Colonic mucosa (tissue), 4 donors: ENCODE measurements at regions not wholly inside any gene's neighbourhood (a gene's known extent, or its start where the extent isn't known, plus 50 kb on each side); places are given as distances from the start of the nearest gene placed in this dataset.
"Not testable (repeated sequence)": the region's sequence is repeated elsewhere in the genome, so short reads cannot be mapped to it uniquely, and the experiment has no call there.

Experiments
- DNase-seq: peaks from one replicate; pipeline ENCODE4 v3.0.0-alpha.2; 2020
- H3K27ac ChIP-seq: fragments of 200-600 bp; one replicate; pipeline ENCODE4 v1.8.0; 2021
- H3K27me3 ChIP-seq: fragments of 200-600 bp; one replicate; pipeline ENCODE4 v1.8.0; 2021
- H3K36me3 ChIP-seq: fragments of 200-600 bp; one replicate; pipeline ENCODE4 v1.8.0; 2021
- H3K4me1 ChIP-seq: fragments of 200-600 bp; one replicate; pipeline ENCODE4 v1.8.0; 2021; ENCODE audit warnings: mild to moderate bottlenecking
- H3K4me3 ChIP-seq: fragments of 200-600 bp; one replicate; pipeline ENCODE4 v1.8.0; 2021
- H3K9ac ChIP-seq, 2 donors: one replicate each; pipeline ENCODE4 v1.7.0; 2013; ENCODE audit warnings: control low read depth in 2 of 2, low read depth in 2 of 2, low read length in 2 of 2
- H3K9me3 ChIP-seq: fragments of 200-600 bp; one replicate; pipeline ENCODE4 v1.8.0; 2021
- CTCF ChIP-seq: fragments of 200-600 bp; IDR thresholded peaks from one replicate; pipeline ENCODE4 v1.8.0; 2022; ENCODE audit warnings: antibody characterized with exemption, mild to moderate bottlenecking
- intact Hi-C: fragments of 100-400 bp; cut with DNase I; formaldehyde crosslinking; loops from one replicate; pipeline ENCODE4 v1.14.1; 2022
- donor health status: healthy.
- donor health status: DM: no; HTN: no; CAD: no.
- donor health status: DM: no; HTN: no; CAD: no.

GRCh38 chr6:141877275-141877983 is 255.3 kb upstream of the GJE1 start:
- Histone ChIP-seq H3K36me3 (no peaks in the 10 kb centered on the region), H3K27me3 (no peaks in the 10 kb centered on the region), H3K9ac (no peak overlapping the region), H3K27ac (no peak overlapping the region), H3K4me1 (no peaks in the 10 kb centered on the region), H3K4me3 (no peak overlapping the region), H3K9me3 (no peaks in the 10 kb centered on the region)
- intact Hi-C loops = no loop called here
- TF ChIP-seq CTCF = no peak
- DNase-seq = no peak

- no peak overlapping the region for H3K27ac ChIP-seq
- H3K4me3 ChIP-seq = no peak overlapping the region
- DNase-seq = no peak
- intact Hi-C loops = no loop called here
- no peak overlapping the region for H3K9ac ChIP-seq
- H3K4me1 ChIP-seq = no peaks in the 10 kb centered on the region
- H3K9me3 ChIP-seq = no peaks in the 10 kb centered on the region
- no peaks in the 10 kb centered on the region for H3K27me3 ChIP-seq
- TF ChIP-seq CTCF = no peak
- H3K36me3 ChIP-seq = no peaks in the 10 kb centered on the region
Observed at GRCh38 chr6:141874930-141875602, 257.7 kb upstream of the GJE1 start.

- H3K9ac ChIP-seq, intact Hi-C loops, DNase-seq, H3K4me3 ChIP-seq, H3K9me3 ChIP-seq, H3K4me1 ChIP-seq, H3K27me3 ChIP-seq, H3K36me3 ChIP-seq, H3K27ac ChIP-seq: not testable (repeated sequence)
Observed at GRCh38 chr6:141869509-141869908, 263.2 kb upstream of the GJE1 start.

GRCh38 chr6:141867767-141868166 is 265.0 kb upstream of the GJE1 start:
- Histone ChIP-seq H3K27me3 (no peaks in the 10 kb centered on the region), H3K36me3 (no peaks in the 10 kb centered on the region), H3K9ac (no peak overlapping the region), H3K27ac (no peak overlapping the region), H3K4me1 (no peaks in the 10 kb centered on the region), H3K4me3 (no peak overlapping the region), H3K9me3 (no peaks in the 10 kb centered on the region)
- no peak for TF ChIP-seq CTCF
- no peak for DNase-seq
- intact Hi-C loops = no loop called here

GRCh38 chr6:141866731-141867497 is 265.8 kb upstream of the GJE1 start:
- TF ChIP-seq CTCF = no peak

More at GRCh38 chr6:141866731-141867497, 265.8 kb upstream of the GJE1 start:
- intact Hi-C loops = no loop called here
- H3K9me3 ChIP-seq = no peaks in the 10 kb centered on the region
- no peak overlapping the region for H3K4me3 ChIP-seq
- H3K27me3 ChIP-seq = no peaks in the 10 kb centered on the region
- H3K4me1 ChIP-seq = no peaks in the 10 kb centered on the region
- no peaks in the 10 kb centered on the region for H3K36me3 ChIP-seq
- H3K9ac ChIP-seq = no peak overlapping the region
- no peak for DNase-seq
- no peak overlapping the region for H3K27ac ChIP-seq
